Suprapubic skin (tissue), 4 donors: ENCODE measurements at regions not wholly inside any gene's neighbourhood (a gene's known extent, or its start where the extent isn't known, plus 50 kb on each side); places are given as distances from the start of the nearest gene placed in this dataset.

Source experiments
- DNase-seq, 2 donors: peaks; one replicate each; pipeline ENCODE4 v3.0.0-alpha.2; 2019; ENCODE audit warnings: low spot score in 2 of 2
- H3K27ac ChIP-seq: fragments of 200-600 bp; sonication (generic); one replicate; pipeline ENCODE4 v1.5.1; 2019
- H3K27me3 ChIP-seq: fragments of 200-600 bp; sonication (generic); one replicate; pipeline ENCODE4 v1.5.1; 2019
- H3K36me3 ChIP-seq: fragments of 200-600 bp; sonication (generic); one replicate; pipeline ENCODE4 v1.5.1; 2019
- H3K4me1 ChIP-seq: fragments of 200-600 bp; sonication (generic); one replicate; pipeline ENCODE4 v1.5.1; 2019
- H3K4me3 ChIP-seq: fragments of 200-600 bp; sonication (generic); one replicate; pipeline ENCODE4 v1.5.1; 2019; ENCODE audit warnings: mild to moderate bottlenecking
- H3K9me3 ChIP-seq: fragments of 200-600 bp; sonication (generic); one replicate; pipeline ENCODE4 v1.5.1; 2019
- EP300 ChIP-seq: sonication (generic); formaldehyde crosslinking; IDR thresholded peaks from one replicate; pipeline ENCODE4 v1.6.1; 2017; ENCODE audit warnings: antibody characterized with exemption
- POLR2A ChIP-seq, 2 donors: fragments of 450-650 bp; IDR thresholded peaks; one replicate each; pipeline ENCODE4 v1.6.1; 2017; ENCODE audit warnings: antibody characterized with exemption in 2 of 2, mild to moderate bottlenecking in 2 of 2, moderate library complexity in 2 of 2
- POLR2AphosphoS5 ChIP-seq, 3 donors: sonication (generic); formaldehyde crosslinking; IDR thresholded peaks; one replicate each; pipeline ENCODE4 v1.6.1; 2017; ENCODE audit warnings: antibody characterized with exemption in 3 of 3
- WGBS: methylation state at CpG from one replicate; pipeline ENCODE4 v1.1.5; 2018; 5-methylcytosine and 5-hydroxymethylcytosine counted together
- TF ChIP-seq, protein P1 (sequence below), 2 donors: fragments of 200-600 bp in 1 of 2; fragments of 450-650 bp in 1 of 2; sonication (generic) in 1 of 2; IDR thresholded peaks; one replicate each; pipeline ENCODE4 v1.5.1; 2016 to 2019; ENCODE audit warnings: antibody characterized with exemption in 2 of 2, mild to moderate bottlenecking in 1 of 2, moderate library complexity in 1 of 2

DNA sequence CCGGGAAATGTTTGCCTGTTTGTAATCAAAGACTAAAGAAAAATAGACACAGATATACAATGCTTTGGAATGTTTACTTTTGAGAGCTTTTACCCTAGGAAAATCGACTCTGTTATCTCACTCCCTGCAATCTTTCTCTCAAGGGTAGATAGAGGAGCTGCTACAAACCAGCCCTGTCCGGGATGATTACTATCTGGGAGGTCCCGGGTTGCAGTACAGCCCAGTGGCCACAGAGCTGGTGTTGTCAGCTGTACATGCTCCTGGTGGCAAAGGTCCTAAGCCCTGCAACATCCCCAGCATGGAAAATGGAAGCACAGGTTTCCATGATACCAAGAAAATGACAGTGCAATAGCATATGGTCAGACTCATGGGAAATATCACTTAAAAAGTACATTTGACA, 570.5 kb upstream of the SOX11 start:
- TF ChIP-seq EP300 (no peak), POLR2A (IDR thresholded peaks at IDR 0.05) (no peak), POLR2AphosphoS5 (IDR thresholded peaks at IDR 0.05) (no peak)
- TF ChIP-seq, protein P1, sequence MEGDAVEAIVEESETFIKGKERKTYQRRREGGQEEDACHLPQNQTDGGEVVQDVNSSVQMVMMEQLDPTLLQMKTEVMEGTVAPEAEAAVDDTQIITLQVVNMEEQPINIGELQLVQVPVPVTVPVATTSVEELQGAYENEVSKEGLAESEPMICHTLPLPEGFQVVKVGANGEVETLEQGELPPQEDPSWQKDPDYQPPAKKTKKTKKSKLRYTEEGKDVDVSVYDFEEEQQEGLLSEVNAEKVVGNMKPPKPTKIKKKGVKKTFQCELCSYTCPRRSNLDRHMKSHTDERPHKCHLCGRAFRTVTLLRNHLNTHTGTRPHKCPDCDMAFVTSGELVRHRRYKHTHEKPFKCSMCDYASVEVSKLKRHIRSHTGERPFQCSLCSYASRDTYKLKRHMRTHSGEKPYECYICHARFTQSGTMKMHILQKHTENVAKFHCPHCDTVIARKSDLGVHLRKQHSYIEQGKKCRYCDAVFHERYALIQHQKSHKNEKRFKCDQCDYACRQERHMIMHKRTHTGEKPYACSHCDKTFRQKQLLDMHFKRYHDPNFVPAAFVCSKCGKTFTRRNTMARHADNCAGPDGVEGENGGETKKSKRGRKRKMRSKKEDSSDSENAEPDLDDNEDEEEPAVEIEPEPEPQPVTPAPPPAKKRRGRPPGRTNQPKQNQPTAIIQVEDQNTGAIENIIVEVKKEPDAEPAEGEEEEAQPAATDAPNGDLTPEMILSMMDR (IDR thresholded peaks at IDR 0.05), result no peak
- Histone ChIP-seq H3K36me3 (no peaks in the 10 kb centered on the region), H3K9me3 (peaks cover 3% of the 10 kb centered on the region), H3K4me3 (no peak overlapping the region), H3K4me1 (no peaks in the 10 kb centered on the region), H3K27ac (no peak overlapping the region), H3K27me3 (no peaks in the 10 kb centered on the region)
- 32% methylated on average over 4 of the region's 4 CpGs for WGBS
- no peak for DNase-seq

DNA sequence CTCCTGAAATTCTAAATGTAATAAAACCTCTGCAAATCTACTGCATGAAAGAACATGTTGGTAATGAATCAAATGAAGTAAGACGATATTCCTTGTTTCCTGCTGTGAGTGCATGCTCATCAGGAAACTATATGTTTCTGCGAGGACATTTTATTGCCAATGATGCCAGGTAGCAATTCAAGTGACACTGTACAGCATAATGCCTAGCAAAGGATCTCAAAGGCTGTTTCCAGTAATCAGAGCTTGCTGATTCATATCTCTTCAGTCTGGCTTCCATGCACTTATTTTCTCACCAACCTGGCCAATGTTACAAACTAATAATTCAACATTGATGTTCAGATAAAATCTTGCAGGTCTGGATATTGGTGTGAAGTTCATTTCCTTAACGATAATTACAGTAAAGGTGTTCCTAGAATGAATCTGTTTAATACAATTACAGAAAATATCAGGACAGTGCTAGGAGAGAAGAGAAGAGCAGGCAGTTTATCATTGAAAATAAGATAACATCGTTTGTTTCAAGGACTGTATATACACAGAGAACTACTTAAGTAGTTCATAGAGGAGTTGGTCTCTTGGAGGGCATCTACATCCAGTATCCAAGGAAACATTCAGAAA, 568.5 kb upstream of the SOX11 start:
- no peak for TF ChIP-seq POLR2AphosphoS5 (IDR thresholded peaks at IDR 0.05)
- no peak for TF ChIP-seq POLR2A (IDR thresholded peaks at IDR 0.05)
- no peak for TF ChIP-seq EP300
- TF ChIP-seq, protein P1 (IDR thresholded peaks at IDR 0.05), result no peak
- 38% methylated on average over 4 of the region's 4 CpGs for WGBS
- Histone ChIP-seq H3K27ac (no peak overlapping the region), H3K4me1 (no peaks in the 10 kb centered on the region), H3K27me3 (no peaks in the 10 kb centered on the region), H3K4me3 (no peak overlapping the region), H3K9me3 (no peaks in the 10 kb centered on the region), H3K36me3 (no peaks in the 10 kb centered on the region)
- no peak for DNase-seq

DNA sequence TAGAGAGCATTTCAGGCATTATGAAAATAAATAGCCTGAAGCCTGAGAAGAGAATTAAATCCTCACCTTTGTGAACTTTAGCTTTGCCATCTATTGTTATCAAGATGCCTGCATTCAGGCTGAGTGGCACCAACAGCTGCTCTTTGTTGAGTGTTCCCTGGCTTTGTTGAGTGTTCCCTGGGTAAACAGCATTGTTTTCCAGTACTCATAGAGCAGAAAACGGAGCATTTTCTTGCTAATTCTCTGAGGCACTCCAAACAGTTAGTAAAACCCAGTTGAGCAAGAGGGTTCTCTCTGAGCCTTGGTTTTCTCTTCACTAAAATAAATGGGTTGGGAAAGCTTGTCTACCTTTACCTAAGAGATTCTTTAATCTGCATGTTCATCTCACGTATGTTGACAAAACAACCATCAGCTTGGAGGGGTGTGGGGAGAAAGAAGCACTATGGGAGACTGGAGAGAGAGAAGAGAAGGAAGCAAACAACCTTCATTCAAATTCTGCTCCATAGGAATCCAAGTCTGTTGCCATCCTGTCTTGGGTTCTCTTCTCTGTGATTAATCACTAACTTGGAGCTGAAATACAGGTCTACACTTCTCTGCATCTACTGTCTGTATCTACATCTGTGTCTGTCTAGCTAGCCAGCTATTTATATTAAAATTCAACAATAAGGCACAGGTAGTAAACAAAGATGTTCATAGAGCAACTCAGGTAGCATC, 567.0 kb upstream of the SOX11 start:
- no peak for DNase-seq
- whole genome bisulfite sequencing, result 73% methylated on average over 2 of the region's 2 CpGs
- H3K36me3 ChIP-seq, result no peaks in the 10 kb centered on the region
- H3K27me3 ChIP-seq, result no peaks in the 10 kb centered on the region
- no peaks in the 10 kb centered on the region for H3K4me1 ChIP-seq
- no peak overlapping the region for H3K4me3 ChIP-seq
- TF ChIP-seq EP300 (no peak), POLR2AphosphoS5 (IDR thresholded peaks at IDR 0.05) (no peak), POLR2A (IDR thresholded peaks at IDR 0.05) (no peak)
- TF ChIP-seq, protein P1 (IDR thresholded peaks at IDR 0.05), result no peak
- no peak overlapping the region for H3K27ac ChIP-seq
- H3K9me3 ChIP-seq, result no peaks in the 10 kb centered on the region

DNA sequence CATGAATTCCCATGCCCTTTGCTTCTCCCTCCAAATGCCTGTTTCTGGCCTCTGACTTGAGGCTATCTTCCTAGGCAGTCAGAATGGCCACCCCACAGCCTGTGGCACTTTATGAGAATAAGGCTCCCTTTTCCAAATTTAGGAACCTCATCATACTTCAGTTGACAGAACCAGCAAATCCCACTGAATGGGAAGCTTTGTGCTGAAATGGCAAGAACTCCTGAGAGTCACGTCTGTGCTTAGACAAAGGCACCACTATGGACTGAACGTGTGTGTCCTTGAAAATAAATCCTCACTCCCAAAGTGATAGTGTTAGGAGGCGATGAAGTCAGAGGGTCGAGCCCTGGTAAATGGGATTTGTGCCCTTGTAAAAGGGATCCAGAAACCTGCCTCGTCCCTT, 559.9 kb upstream of the SOX11 start:
- TF ChIP-seq POLR2A (IDR thresholded peaks at IDR 0.05), result no peak
- TF ChIP-seq, protein P1 (IDR thresholded peaks at IDR 0.05), result no peak
- TF ChIP-seq POLR2AphosphoS5 (IDR thresholded peaks at IDR 0.05), result no peak
- no peak for TF ChIP-seq EP300
- Histone ChIP-seq H3K4me3 (no peak overlapping the region), H3K9me3 (no peaks in the 10 kb centered on the region), H3K4me1 (no peaks in the 10 kb centered on the region), H3K27ac (no peak overlapping the region), H3K36me3 (no peaks in the 10 kb centered on the region), H3K27me3 (no peaks in the 10 kb centered on the region)
- 79% methylated on average over 5 of the region's 5 CpGs for WGBS
- DNase-seq, result no peak

DNA sequence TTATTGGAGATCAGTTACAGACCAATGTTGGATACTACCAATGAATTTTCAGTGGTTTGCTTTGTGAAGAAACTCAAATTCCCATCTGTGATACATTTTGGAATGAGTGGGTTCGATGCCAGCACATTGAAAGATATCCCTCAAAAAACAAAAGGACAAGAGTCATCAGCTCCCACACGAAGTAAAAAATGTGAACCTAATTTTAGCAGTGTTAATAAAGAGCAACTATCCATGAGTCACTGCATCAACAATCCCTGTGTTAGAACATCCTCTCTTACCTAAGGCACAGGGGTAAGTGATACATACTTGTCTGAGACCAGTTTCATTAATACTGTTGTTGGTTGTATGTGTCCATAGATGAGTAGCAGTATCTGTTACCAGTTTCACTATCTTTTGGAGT, 551.8 kb upstream of the SOX11 start:
- TF ChIP-seq, protein P1 (IDR thresholded peaks at IDR 0.05), result no peak
- TF ChIP-seq POLR2AphosphoS5 (IDR thresholded peaks at IDR 0.05) (no peak), EP300 (no peak), POLR2A (IDR thresholded peaks at IDR 0.05) (no peak)
- Histone ChIP-seq H3K27ac (no peak overlapping the region), H3K4me1 (no peaks in the 10 kb centered on the region), H3K27me3 (no peaks in the 10 kb centered on the region), H3K9me3 (no peaks in the 10 kb centered on the region), H3K36me3 (no peaks in the 10 kb centered on the region), H3K4me3 (no peak overlapping the region)
- no peak for DNase-seq
- WGBS, result 42% methylated on average over 2 of the region's 2 CpGs
